Spleen (tissue), 7 donors: ENCODE measurements at regions not wholly inside any gene's neighbourhood (a gene's known extent, or its start where the extent isn't known, plus 50 kb on each side); places are given as distances from the start of the nearest gene placed in this dataset.

Experiments used
- CTCF ChIP-seq, 11 experiments: fragments of 200-600 bp in 7 of 11; fragments of 450-650 bp in 4 of 11; sonication (generic) in 4 of 11; IDR thresholded peaks in 8 of 11; conservative IDR thresholded peaks in 3 of 11; 1 replicate in 7 of 11; 2 replicates in 4 of 11; pipeline versions ENCODE4 v1.4.0 to v1.8.0; 2016 to 2021; ENCODE audit warnings: antibody characterized with exemption in 11 of 11, inconsistent platforms in 4 of 11, mild to moderate bottlenecking in 1 of 11
- POLR2AphosphoS5 ChIP-seq, 3 donors: sonication (generic); formaldehyde crosslinking; IDR thresholded peaks; one replicate each; pipeline ENCODE4 v1.5.1; 2017; ENCODE audit warnings: antibody characterized with exemption in 3 of 3
- donor health status: DM: no; HTN: no; CAD: no; lungs with moderate emphysema.
- donor health status: DM: no; HTN: no; CAD: no.
- donor health status: DM: no; HTN: no; CAD: no.

GRCh38 chr18:51997129-51997528 lies 342.9 kb upstream of the DCC start:
- TF ChIP-seq POLR2AphosphoS5 (IDR thresholded peaks at IDR 0.05), result no peak
- no peak for TF ChIP-seq CTCF (IDR thresholded peaks at IDR 0.05 in 8 of 11, conservative IDR thresholded peaks at IDR 0.05 in 3 of 11)
